Adrenal gland (tissue), 9 donors: ENCODE measurements at regions not wholly inside any gene's neighbourhood (a gene's known extent, or its start where the extent isn't known, plus 50 kb on each side); places are given as distances from the start of the nearest gene placed in this dataset.

Source experiments
- DNase-seq, 7 donors: peaks; one replicate each; pipeline ENCODE4 v3.0.0-alpha.2; 2019 to 2020
- H3K27ac ChIP-seq, 5 donors: fragments of 200-600 bp; sonication (generic) in 4 of 5; 1 replicate in 3 of 5; 2 replicates in 2 of 5; pipeline versions ENCODE4 v1.5.1 to v1.8.0; 2016 to 2020; ENCODE audit warnings: mild to moderate bottlenecking in 1 of 5
- H3K27me3 ChIP-seq: fragments of 200-600 bp; 2 replicates; pipeline ENCODE4 v1.8.0; 2021
- H3K36me3 ChIP-seq, 2 donors: fragments of 200-600 bp; replicated peaks in 1 of 2; 1 replicate in 1 of 2; 2 replicates in 1 of 2; pipeline versions ENCODE4 v1.5.1 to v1.8.0; 2018 to 2022
- H3K4me1 ChIP-seq, 2 donors: fragments of 200-600 bp; replicated peaks in 1 of 2; 1 replicate in 1 of 2; 2 replicates in 1 of 2; pipeline versions ENCODE4 v1.5.1 to v1.8.0; 2018 to 2021
- H3K4me3 ChIP-seq, 4 donors: fragments of 200-600 bp; sonication (generic) in 3 of 4; one replicate each; pipeline ENCODE4 v1.5.1; 2016 to 2018
- H3K9me3 ChIP-seq, 3 donors: fragments of 200-600 bp; sonication (generic) in 1 of 3; replicated peaks in 1 of 3; 1 replicate in 2 of 3; 2 replicates in 1 of 3; pipeline versions ENCODE4 v1.5.1 to v1.8.0; 2016 to 2021
- POLR2A ChIP-seq, 2 donors: fragments of 450-650 bp; IDR thresholded peaks; one replicate each; pipeline ENCODE4 v1.6.1; 2017; ENCODE audit warnings: antibody characterized with exemption in 2 of 2, mild to moderate bottlenecking in 2 of 2, moderate library complexity in 1 of 2
- WGBS, 4 donors: extraction: QIAGEN DNeasy Blood & Tissue Kit in 2 of 4; methylation state at CpG; one replicate each; pipeline versions ENCODE4 v1.1.5 to v1.1.7; 2013 to 2017; 5-methylcytosine and 5-hydroxymethylcytosine counted together
- intact Hi-C, 2 donors: fragments of 100-400 bp; cut with DNase I; formaldehyde crosslinking; loops; one replicate each; pipeline versions ENCODE4 v1.14.1 to v1.15.0; 2022 to 2023
- TF ChIP-seq, protein P1 (sequence below), 6 experiments: fragments of 450-650 bp in 4 of 6; fragments of 200-600 bp in 2 of 6; sonication (generic) in 1 of 6; IDR thresholded peaks; 1 replicate in 5 of 6; 2 replicates in 1 of 6; pipeline versions ENCODE4 v1.5.1 to v1.8.0; 2016 to 2021; ENCODE audit warnings: antibody characterized with exemption in 6 of 6, mild to moderate bottlenecking in 2 of 6, moderate library complexity in 1 of 6
- donor health status: healthy with polysubstance abuse.
- donor health status: Bipolar disorder and iron deficiency.
- donor health status: DM: yes; HTN: yes; CAD: no.
- donor health status: DM: no; HTN: no; CAD: no.
- donor health status: DM: no; HTN: no; CAD: no.

DNA sequence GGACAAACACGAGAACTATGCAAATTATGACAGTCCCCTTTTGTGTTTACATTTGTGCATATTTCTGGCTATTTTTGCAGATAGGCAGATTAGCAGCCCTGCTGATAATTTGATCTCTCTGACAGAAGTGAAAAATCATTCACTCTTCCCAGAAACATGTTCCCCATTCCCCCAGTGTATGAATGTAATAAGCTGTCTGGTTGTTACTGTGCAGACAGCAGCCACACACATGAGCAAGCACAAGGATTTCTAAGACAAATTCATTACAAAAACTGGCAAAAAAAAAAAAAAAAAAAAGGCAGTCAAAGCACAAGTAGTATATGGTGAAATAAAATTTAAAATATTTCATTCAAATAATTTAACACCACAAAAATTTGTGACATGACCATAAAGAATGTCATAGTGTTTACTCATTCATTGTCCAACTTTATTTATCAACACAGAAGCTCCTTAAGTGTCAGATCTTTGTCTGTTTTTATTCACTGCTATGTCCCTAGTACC is 95.5 kb upstream of the VGLL2 start:
- H3K36me3 ChIP-seq = no peaks in the 10 kb centered on the region
- TF ChIP-seq POLR2A (IDR thresholded peaks at IDR 0.05) = no peak
- TF ChIP-seq, protein P1, sequence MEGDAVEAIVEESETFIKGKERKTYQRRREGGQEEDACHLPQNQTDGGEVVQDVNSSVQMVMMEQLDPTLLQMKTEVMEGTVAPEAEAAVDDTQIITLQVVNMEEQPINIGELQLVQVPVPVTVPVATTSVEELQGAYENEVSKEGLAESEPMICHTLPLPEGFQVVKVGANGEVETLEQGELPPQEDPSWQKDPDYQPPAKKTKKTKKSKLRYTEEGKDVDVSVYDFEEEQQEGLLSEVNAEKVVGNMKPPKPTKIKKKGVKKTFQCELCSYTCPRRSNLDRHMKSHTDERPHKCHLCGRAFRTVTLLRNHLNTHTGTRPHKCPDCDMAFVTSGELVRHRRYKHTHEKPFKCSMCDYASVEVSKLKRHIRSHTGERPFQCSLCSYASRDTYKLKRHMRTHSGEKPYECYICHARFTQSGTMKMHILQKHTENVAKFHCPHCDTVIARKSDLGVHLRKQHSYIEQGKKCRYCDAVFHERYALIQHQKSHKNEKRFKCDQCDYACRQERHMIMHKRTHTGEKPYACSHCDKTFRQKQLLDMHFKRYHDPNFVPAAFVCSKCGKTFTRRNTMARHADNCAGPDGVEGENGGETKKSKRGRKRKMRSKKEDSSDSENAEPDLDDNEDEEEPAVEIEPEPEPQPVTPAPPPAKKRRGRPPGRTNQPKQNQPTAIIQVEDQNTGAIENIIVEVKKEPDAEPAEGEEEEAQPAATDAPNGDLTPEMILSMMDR (IDR thresholded peaks at IDR 0.05) = no peak
- WGBS, 4 donors = 33 to 63% (median 49%) methylated on average over 1 of the region's 1 CpG
- H3K27me3 ChIP-seq = no peaks in the 10 kb centered on the region
- no peak overlapping the region for H3K27ac ChIP-seq
- no peaks in the 10 kb centered on the region for H3K4me1 ChIP-seq
- intact Hi-C loops = no loop called here
- no peak for DNase-seq
- no peak overlapping the region for H3K4me3 ChIP-seq
- no peaks in the 10 kb centered on the region for H3K9me3 ChIP-seq

DNA sequence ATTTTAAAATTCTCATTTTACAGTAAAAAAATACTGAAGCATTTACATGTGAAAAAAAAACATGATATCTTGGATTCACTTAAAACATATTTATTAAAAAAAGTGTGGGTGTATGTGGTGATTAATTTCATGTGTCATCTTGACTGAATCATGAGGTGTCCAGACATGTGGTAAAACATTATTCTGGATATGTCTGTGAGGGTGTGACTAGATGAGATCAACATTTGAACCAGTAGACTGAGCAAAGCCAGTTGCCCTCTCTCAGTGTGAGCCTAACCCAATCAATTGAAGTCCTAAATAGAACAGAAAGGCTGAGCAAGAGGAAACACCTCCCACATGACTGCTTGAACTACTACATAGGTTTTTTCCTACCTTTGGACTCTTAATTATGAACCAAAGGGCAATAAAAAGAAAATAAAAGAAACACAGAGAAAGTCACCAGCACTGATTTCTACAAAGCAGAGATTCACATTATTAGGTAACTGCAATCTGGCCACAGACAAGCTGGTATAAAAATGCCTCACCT is 90.5 kb upstream of the VGLL2 start:
- Histone ChIP-seq H3K4me1 (no peaks in the 10 kb centered on the region), H3K27me3 (no peaks in the 10 kb centered on the region), H3K4me3 (no peak overlapping the region), H3K27ac (no peak overlapping the region), H3K9me3 (no peaks in the 10 kb centered on the region), H3K36me3 (no peaks in the 10 kb centered on the region)
- no peak for TF ChIP-seq POLR2A (IDR thresholded peaks at IDR 0.05)
- TF ChIP-seq, protein P1 (IDR thresholded peaks at IDR 0.05) = no peak
- no peak for DNase-seq
- intact Hi-C loops = no loop called here

DNA sequence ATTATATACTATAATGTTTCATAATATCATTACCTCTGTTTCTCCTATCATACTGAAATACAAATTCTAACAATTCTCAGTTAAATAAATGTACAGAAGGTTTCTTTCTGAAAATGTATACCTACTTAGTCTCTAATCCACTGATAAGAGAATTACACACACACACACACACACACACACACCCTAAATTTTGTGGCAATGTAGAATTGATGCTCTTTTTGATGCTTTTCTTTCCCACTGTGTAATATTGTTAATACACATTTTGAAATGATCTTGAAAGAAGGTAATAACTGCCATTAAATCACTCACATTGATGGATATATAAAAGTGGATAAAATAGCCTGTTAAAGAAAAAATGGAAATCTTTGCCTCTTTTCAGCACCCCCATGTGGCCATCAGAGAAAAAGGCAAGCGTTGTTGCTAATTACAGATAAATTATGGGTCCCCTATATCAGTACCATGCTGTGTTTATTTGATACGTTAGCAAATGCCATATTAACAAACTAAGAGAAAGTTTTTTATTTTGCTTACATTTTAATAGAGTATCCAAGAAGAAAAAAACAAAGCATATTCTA is 76.6 kb upstream of the VGLL2 start:
- intact Hi-C loops = no loop called here
- Histone ChIP-seq H3K27me3 (no peaks in the 10 kb centered on the region), H3K4me1 (no peaks in the 10 kb centered on the region), H3K9me3 (no peaks in the 10 kb centered on the region), H3K36me3 (no peaks in the 10 kb centered on the region), H3K27ac (no peak overlapping the region), H3K4me3 (no peak overlapping the region)
- TF ChIP-seq, protein P1 (IDR thresholded peaks at IDR 0.05) = peak in 4 of 6 experiments; percentile 16 to 41 (median 24)
- no peak for TF ChIP-seq POLR2A (IDR thresholded peaks at IDR 0.05)
- no peak for DNase-seq
- 2 to 8% (median 6%) methylated on average over 2 of the region's 2 CpGs for WGBS, 4 donors

GRCh38 chr6:117191009-117191408 is 74.3 kb upstream of the VGLL2 start:
- Histone ChIP-seq H3K4me3 (no peak overlapping the region), H3K36me3 (no peaks in the 10 kb centered on the region), H3K27me3 (no peaks in the 10 kb centered on the region), H3K9me3 (no peaks in the 10 kb centered on the region), H3K27ac (no peak overlapping the region), H3K4me1 (no peaks in the 10 kb centered on the region)
- WGBS, 4 donors = 65 to 77% (median 68%) methylated on average over 5 of the region's 5 CpGs
- no peak for DNase-seq
- TF ChIP-seq, protein P1 (IDR thresholded peaks at IDR 0.05) = no peak
- TF ChIP-seq POLR2A (IDR thresholded peaks at IDR 0.05) = no peak
- intact Hi-C loops = no loop called here
